ENCODE measurements at regions not wholly inside any gene's neighbourhood (a gene's known extent, or its start where the extent isn't known, plus 50 kb on each side); places are given as distances from the start of the nearest gene placed in this dataset.
A peak's percentile ranks its signal among the peaks of the same experiment; 100 is the strongest.
"Not testable (repeated sequence)": the region's sequence is repeated elsewhere in the genome, so short reads cannot be mapped to it uniquely, and the experiment has no call there.

DNA sequence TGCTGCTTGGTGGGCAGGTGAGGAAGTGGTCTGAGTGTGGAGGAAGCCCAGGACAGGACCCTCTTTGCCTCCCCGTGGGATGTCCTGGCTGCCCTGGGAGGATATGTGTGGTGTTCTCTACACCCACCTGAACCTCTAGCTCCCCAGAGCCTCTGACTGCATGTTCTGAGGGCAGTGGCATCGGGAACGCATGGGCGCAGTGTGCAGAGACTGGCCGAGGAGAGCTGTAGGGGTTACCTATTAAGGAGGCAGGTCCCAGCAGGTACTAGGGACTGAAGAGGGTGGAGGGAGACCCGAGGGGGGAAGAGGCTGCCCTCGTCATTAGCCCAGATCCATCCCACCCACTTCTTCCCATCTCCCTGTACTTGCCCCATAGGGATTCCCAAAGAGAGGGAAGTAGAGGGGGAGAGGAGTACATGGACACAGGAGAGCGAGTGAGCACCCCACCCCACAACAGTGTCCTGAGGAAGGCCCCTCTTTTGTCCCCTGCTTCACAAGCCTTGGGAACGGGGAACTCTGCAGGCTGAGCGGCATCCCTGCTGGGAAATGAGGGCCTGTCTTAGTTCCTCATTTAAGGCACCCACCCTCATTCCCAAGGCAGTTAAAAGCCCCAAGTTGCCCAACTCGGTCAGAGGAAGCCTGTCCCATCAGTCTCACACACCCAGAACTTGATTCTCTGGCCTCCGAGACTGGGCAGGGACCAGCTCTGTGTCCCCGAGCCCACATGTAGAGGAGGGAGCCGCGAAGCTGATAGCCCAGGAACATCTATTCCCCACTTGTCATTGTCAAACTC, 208.5 kb upstream of the PLGLB2 start:
- not testable (repeated sequence) for DNase-seq (ENCODE audit: low read depth)

DNA sequence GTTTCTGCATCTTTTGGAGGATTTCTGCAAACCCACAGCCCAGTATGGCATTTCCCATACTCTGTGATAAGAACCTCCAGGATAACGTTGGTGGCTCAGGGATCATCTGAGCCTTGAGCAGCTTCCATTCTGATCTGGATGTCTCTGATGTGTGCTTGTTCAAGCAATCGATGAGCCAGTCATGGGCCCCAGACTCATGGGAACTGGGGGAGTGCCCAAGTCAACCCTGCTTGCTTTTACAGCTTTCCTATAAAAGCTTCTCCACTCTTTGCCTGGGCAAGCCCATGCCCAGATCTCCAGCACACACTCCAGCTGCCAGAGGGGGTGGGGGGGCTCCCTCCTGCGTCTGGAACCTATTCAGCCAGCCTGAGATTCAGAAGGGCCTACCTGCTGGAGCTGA, 207.6 kb upstream of the PLGLB2 start:
- DNase-seq (ENCODE audit: low read depth), result not testable (repeated sequence)

DNA sequence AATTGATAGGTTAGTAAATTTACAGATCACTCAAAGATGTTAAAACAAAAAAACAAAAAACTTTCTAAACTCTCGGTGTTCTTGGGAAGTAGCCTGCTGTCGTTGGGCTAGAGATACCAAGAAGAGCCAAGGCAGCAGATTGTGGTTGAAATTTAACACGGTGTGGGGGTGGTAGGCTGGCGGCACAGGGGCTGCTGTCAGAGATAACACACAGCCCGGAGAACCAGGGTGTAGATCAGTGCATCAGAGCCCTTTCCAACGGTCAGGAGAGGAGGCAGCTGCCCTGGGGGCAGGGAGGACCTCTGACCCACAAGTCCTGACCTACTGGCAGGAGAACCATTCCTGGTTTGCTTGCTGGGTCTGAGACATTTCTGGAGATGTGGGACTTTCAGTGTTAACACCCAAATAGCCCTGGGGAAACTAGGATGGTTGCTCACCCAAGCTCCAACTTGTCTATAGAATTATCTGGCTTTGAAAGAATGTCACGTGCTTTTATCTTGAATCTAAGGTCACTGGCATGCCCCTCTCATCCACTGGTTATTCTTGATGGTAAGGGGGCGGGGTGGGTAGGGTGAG, 205.2 kb upstream of the PLGLB2 start:
- DNase-seq (ENCODE audit: low read depth), result peak; percentile 45

DNA sequence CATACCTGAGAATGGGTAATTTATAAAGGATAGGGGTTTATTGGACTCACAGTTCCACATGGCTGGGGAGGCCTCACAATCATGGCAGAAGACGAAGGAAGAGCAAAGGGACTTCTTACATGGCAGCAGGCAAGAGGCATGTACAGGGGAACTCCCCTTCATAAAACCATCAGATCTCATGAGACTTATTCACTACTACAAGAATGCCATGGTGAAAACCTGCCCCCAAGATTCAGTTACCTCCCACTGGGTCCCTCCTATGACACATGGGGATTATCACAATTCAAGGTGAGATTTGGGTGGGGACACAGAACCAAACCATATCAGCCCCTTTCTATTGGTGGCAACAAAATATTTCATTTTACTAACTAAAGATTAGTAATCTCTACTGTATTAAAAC, 204.1 kb upstream of the PLGLB2 start:
- DNase-seq (ENCODE audit: low read depth), result not testable (repeated sequence)

DNA sequence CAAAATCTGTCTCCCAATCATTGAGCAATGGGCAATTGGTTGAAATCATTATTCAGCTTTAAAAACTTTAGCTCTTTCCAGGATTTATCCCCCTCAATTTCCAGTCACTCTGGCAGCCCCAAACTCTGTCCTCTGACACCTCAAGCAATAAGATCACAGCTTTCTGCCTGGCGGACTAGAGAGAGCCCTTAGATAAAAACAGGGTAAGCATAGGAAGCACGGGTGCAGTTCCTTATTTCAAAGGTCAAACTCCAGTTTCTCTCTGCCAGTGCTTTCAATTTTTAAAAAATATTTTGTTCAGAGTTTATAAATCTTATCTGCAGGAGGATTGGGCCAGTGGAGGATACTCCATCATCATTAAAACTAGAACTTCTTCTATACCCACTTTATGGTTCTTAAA, 200.8 kb upstream of the PLGLB2 start:
- DNase-seq (ENCODE audit: low read depth), result not testable (repeated sequence)

DNA sequence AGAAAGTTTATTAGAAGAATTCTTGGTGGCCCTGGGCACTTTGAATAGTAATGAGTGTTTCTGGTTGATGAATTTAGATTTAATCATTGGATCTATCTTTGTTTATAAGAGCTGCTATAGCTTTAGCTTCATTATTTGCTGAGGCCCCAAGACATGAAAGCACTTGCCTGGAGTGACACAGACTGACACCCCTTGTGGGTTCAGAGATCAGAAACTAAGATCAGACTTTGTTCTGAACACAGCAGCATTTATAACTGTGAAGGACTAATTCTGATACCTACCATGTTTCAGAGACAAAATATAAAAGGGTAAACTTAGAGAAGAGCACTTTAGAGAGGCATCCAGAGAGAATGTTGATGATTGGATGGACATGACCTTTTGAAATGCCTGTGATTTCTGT, 199.9 kb upstream of the PLGLB2 start:
- not testable (repeated sequence) for DNase-seq (ENCODE audit: low read depth)

DNA sequence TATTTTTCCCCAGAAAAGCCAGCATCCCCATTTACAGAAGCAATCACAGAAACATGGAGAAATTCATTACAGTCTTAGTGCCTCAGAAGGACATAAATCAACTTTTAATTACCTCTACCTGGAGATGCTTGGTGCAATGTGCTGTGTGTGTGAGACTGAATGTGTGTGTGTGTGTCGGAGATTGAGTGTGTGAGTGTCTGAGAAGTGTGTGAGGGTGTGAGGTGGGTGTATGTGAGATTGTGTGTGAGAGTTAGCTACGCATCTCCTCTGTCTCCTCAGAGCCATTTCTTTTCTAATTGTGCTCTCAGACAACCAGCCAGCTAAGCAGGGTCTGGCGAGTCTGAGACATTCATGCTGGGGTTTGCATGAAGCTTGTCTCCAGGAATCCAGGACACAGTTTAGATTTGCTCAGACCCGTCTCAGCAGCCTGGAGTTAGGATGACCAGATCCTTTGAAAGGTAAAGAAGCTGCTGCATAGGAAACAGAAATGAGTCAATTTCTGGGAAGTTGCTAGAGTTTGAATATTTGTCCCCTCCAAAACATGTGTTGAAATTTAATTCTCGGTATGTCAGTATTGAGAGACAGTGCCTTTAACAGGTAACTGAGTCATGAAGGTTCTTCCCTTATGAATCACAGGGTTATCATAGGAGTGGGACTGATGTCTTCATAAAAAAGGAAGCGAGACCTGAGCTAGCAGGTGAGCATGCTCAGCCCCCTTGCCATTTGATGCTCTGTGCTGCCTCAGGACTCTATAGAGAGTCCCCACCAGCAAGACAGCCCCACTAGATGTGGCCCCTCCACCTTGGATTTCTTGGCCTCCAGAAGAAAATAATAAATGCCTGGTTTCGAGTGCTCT, 199.0 kb upstream of the PLGLB2 start:
- not testable (repeated sequence) for DNase-seq (ENCODE audit: low read depth)

DNA sequence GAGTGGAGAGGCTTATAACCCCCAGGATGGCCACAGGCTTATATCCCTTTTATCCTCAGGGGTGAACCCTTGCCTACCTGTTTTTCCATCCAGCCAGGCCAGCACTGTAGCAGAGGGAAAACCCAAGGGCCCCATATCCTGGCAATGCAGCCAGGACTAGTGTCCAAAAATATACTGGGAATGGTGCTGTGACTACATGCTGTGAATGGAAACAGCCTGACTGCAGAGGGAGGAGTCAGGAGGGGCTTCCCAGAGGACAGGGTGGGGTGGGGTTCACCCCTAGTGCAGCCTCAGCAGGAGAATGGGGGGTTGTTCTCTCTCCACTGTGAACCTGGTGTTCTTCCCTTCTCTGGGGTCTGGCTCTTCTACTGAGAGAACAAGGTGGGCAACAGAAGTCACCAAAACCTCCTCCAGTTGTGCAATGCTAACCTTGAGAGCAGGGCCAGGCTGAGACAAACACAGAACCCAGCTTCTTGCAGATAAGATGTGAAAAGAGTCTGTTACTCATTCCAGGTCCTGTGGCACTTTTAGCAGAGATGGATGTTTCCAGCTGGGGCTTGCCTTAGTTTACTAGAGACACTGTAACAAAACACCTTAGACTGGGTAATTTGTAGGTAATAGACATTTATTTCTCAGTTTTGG, 198.2 kb upstream of the PLGLB2 start:
- not testable (repeated sequence) for DNase-seq (ENCODE audit: low read depth)

DNA sequence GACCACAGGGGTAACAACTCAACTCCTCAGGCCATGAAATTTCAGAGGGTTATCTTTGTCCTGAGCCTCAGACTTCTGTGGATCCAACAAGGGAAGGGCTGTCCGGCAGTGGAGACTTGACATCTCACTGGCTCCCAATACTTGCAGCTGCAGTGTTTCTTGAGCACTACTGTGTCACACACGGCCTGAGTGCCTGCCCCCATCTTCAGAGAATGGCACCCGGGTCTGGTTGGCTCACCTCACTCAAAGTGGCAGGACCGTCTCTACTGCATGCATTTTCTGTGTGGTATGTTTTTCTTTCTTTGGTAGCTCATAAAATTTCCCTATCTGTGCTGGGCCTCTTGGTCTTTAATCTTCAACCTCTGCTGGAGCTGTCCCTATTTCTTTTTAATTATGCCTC, 193.2 kb upstream of the PLGLB2 start:
- not testable (repeated sequence) for DNase-seq (ENCODE audit: low read depth)

DNA sequence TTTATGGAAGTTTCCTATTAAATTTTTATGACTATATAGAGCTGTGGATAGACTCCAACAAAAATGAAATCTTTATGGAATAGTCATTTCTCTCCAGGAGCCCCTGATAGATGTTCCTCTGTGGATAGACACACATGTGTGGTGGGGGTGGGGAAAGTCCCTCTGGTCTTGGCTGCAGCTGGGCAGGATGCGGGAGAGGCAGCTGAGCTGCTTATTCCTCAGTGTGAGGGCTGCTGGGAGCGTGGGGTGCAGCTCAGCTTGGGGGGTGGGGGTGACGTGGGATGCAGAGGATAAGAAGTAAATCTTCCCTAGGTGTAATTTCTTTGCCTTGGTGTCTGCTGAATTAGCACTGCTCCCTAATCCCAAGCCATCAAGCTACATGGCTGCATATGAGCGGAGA, 192.8 kb upstream of the PLGLB2 start:
- not testable (repeated sequence) for DNase-seq (ENCODE audit: low read depth)

DNA sequence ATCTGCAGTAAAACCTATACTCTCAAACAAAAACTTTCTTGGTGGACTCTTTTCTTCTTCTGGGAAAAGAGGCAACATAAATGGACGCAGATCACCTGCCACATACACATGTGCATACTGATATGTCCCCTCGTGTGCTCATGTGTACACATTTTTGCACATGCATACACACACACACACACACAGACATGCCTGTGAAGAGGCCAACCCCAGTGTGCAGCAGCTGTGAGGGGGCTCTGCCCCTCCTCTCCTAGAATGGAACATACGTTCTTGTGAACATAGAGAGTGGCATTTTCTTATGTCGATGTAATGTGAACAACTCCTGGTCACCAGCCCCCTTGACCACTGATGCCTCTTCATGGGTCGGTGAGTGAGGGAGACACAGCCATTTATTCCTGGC, 188.9 kb upstream of the PLGLB2 start:
- not testable (repeated sequence) for DNase-seq (ENCODE audit: low read depth)

DNA sequence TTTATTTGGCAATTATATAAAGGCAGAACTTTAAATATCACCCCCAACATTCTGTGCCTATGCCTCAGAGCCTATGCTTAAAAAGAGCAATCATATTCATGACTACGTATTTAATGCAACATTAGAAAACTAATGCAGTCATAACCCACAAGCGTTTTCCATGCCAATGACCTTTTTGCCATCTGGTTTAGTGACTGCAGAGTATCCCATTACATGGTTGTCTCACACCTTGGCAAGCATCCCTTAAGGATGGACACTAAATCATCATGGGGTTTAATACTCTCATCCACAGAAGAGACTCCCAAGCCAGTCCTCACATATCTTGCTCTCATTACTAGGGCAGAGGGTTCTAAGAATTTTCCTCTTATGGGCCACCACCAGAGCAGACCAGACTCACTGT, 188.2 kb upstream of the PLGLB2 start:
- DNase-seq (ENCODE audit: low read depth), result not testable (repeated sequence)

DNA sequence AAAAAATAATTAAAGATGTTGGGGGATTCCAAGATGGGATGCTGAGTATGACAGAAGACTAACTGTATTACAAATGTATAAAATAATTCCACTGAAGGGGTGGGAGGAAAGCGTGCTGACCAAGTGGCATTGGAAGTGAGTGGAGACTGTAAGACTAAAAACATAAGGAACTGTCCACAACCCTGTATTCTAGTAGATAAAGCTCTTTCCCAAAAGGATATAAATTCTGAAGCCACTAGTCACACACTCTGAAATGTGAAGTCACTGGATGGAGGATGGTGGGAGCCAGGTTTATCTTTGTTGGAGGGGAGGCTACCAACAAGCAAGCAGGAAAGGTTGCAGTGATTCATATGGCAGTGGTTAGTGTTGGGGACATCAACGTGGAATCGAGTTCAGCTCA, 182.8 kb upstream of the PLGLB2 start:
- DNase-seq (ENCODE audit: low read depth), result not testable (repeated sequence)

DNA sequence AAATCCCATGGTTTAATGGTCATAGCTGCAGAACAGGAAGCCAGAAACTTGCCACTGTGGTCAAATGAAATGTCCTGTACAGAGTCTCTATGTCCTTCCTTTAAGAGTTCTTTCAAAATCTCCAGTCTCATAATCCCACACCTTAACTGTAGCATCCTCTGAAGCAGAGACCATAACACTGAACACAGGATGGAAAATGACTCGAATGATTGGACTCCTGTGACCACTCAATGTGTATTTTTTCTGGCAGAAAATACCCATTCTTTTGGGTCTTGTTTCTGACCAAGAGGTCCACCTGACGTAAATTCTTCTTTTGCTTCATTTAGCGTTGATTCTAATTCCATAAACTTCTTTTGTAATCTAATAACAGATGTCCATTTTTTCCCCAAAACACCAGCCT, 181.4 kb upstream of the PLGLB2 start:
- DNase-seq (ENCODE audit: low read depth), result not testable (repeated sequence)

DNA sequence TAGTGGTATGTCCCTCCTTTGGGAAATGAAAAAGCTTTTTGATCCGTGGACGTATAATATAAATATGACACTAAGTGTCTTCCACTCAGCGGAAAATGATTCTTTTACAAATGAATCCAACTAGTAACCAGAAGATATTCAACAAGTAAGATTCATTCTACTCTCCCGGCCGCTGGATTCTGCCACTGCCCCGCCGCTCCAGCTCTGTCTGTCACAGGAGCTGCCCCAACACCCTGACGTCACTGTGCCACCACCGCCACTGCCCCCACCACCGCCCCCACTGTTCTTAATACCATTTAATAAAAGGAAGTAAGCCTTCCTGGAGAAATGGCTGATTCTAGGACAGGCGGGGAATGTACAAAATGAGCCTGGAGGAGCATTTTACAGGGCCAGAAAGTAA, 180.8 kb upstream of the PLGLB2 start:
- DNase-seq (ENCODE audit: low read depth), result not testable (repeated sequence)

DNA sequence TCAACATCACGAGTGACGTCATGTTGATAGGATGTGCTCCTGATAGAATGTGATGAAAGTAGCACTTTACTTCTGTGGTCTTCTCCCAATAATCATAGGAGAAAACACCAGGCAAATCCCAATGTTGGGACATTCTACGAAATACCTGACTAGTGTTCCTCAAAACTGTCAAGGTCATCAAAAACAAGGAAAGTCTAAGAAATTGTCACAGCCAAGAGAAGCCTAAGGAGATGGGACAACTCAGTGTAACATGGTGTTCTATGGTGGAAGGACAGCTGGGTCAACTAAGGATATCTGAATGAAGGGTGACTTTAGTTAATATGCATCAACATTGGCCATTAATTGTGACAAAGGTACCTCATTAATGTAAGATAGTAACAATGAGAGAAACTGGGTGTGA, 180.0 kb upstream of the PLGLB2 start:
- DNase-seq (ENCODE audit: low read depth), result not testable (repeated sequence)

DNA sequence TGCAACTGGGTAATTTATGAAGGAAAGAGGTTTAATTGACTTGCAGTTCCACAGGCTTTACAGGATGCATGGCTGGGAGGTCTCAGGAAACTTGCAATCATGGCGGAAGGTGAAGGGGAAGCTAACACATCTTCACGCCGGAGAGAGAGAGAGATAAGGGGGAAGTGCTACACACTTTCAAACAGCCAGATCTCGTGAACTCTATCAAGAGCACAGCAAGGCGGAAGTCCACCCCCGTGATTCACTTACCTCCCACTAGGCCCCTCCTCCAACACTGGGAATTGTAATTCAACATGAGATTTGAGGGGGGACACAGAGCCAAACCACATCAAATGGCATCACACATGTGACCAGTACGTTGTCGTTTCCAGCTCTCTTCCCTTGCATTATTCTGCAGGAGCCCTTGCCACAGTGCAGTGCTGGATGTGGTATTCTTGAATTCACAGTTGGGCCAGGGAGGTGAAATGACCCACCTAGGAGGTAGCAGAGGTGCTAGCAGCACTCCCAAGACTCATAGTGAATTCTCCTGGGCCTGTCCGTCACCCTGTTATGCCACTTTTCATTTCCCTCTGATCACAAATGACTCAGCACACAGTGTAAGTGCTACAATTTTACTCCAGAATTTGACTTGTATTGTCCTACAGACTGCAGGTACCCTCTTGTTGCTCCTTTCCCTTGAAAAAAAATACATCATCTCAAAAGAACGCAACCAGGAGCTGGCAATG, 179.2 kb upstream of the PLGLB2 start:
- not testable (repeated sequence) for DNase-seq (ENCODE audit: low read depth)

DNA sequence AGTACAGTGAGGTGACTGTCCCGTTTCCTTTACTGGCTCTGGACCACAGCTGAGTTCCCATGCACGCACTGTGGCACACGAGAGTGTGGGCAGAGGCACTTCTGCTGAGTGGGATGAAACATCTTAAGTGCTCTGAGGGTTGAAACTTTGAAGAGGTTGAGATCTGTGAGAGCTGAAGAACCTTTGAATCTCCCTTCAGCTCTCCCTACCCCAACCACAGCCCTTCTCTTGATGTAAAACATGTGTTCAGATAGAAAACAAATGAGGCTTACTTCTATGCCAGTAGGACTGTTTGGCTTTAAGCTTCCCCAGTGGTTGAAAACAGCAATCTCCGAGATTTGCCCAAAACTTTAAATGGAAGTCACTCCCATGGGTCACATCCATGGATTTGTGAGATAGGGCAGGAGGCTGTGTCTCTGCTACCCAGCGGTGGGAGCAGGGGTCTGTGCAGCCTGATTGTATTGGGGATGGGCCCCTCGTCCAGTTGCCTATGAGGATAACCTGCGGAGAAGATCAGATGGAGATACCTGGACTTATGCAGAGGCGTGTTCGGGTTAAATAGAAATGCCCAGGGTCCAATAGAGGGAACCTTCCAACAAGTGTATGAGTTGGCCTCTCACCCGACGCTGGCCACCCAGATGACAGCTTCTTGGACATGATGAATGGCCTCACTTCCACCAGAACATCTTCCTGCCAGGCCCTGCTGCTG, 178.0 kb upstream of the PLGLB2 start:
- not testable (repeated sequence) for DNase-seq (ENCODE audit: low read depth)

DNA sequence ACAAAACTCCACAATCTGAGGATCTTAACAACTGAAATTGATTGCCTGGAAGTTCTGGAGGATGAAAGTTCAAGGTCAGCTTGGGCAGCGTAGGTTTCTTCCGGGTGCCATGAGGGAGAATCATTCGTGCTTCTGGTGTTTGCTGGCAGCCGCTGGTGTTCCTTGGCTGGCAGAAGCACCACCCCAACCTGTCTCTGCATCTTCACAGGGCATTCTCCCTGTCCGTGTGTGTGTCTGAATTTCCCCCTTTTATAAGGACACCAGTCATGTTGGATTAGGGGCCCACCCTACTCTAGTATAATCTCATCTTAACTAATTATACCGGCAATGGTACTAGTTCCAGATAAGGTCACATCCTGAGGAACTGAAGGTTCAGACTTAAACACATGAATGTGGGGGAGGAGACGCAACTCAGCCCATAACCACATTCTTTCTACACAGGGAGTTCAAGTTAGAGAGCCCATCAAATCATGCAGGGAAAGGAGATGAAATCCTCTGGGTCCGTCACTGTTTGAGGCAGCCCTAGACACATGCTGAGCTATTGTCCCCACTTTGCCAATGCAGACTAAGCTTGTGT, 175.9 kb upstream of the PLGLB2 start:
- DNase-seq (ENCODE audit: low read depth), result not testable (repeated sequence)

DNA sequence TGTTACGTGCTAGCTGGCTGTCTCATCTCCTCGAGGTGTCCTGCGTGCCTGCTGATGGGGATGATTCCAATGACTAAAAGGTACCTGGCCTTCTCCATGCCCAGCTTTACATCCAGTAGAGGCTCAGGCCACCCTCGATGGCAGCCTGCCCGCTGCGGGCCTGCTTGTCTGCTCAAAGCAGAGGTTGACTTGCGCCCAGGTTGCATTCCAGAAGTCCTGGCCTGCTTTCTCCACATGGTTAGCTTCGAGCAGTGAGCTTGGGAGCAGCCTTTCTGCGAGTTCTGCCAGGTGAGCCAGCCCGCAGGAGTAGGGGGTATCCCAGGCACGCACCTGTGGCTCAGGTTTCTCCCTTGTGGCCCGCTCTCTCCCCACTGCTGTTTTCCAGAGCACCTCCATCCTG, 175.0 kb upstream of the PLGLB2 start:
- not testable (repeated sequence) for DNase-seq (ENCODE audit: low read depth)

Measured in Daoy (cell line).